HG03378 (cell line): ENCODE measurements at regions not wholly inside any gene's neighbourhood (a gene's known extent, or its start where the extent isn't known, plus 50 kb on each side); places are given as distances from the start of the nearest gene placed in this dataset.
"Not testable (repeated sequence)": the region's sequence is repeated elsewhere in the genome, so short reads cannot be mapped to it uniquely, and the experiment has no call there.

Experiments
- ATAC-seq: cut with Tn5 transposase; IDR thresholded peaks from one replicate; pipeline ENCODE4 v1.9.1; 2021; ENCODE audit warnings: mild to moderate bottlenecking, moderate library complexity; ENCODE audit not compliant: unreplicated experiment

DNA sequence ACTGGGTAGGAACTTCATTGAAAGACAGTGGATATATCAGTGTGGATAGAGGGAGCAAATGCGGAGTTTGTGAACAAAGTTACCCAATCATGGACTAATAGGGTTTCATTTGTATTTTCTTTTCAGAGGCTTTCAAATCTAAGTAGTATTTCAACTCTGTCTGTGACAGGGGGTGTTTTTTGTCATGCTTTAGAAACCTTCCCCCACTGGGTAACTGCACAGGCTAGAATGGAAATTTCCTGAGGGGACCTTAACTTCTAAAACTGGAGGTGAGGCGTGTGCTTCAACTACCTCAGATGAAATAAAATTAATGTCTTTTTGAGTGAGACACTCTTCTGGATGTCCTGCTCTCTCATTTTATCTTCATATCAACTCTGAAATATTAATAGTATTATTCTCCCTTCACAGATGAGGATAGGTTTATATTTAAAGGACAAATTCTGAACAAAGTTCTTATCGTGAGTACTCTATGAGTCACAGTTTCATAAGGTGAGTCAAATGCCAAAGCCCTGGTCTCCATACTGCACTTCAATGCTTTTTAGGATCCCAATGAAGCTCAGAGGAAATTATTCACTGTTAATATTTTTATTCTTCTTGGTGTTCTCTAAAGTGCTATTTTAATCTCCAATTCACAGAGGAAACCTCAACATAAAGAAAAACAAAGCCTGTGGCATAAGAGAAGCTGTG is 770.6 kb downstream of the CCSER2 start:
- ATAC-seq = no peak

DNA sequence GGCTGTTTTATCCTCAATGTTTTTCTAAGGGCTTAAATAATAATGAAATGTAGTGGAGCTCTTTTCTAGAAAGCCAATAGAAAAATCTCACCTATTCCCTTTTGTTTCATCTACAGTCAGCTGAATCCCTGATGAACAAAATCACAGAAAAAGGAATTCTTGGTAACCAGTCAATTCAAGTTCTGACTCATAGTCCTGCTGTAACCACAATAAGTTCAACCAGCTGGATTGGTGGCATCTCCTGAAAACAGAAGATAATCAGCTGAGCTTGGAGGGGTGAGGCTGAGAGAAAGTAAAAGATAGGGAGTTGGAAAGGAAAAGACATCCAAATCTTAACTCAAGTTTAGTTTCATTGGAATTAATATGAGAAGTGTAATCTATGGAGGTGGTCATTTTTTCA is 772.1 kb downstream of the CCSER2 start:
- no peak for ATAC-seq

DNA sequence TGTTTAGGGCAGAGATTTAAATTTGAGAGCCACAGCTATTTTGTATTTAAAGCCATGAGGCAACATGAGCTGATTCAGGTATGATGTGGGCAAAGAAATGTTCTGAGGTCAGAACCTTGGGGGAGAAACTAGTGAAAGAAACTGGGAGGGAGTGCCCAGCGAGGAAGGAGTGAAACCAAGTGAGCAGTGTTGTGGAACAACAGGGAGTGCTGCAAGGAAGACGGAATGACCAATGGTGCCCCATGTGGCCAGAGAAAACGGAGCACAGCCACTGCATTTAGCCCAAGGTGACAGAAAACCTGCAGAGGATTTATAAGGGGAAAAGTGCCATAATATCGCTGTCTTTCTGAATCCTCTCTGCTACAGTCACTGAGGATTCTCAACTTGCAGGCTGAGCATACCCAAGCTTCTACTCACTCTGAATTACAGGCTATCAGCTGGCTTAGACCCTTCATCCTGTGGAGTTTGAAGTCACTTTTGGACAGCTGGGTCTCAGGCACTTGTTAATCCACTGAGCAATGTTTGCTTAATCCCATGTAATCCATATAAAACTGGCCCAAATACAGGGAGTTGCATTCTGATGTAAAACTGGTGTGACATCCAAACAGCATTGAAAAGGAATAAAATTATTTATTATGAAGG is 777.3 kb downstream of the CCSER2 start:
- no peak for ATAC-seq

DNA sequence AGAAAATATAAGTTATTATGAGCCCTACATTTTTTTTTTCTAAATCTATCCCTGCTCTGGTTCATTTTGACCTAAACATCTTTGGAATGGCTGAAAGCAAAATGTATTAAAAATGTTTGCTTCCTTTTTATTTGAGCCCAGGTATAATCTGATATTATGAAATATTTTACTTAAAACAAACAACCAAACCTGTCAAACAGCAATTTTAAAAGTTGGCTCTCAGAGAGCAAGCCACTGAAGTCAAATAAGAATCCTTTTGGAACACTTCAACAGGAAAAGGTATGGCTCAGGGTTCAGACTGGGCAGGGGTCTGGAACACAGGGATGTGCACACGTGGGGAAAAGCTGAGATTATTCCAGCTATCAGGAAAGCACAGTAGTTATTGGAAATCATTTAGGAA is 782.9 kb downstream of the CCSER2 start:
- no peak for ATAC-seq

DNA sequence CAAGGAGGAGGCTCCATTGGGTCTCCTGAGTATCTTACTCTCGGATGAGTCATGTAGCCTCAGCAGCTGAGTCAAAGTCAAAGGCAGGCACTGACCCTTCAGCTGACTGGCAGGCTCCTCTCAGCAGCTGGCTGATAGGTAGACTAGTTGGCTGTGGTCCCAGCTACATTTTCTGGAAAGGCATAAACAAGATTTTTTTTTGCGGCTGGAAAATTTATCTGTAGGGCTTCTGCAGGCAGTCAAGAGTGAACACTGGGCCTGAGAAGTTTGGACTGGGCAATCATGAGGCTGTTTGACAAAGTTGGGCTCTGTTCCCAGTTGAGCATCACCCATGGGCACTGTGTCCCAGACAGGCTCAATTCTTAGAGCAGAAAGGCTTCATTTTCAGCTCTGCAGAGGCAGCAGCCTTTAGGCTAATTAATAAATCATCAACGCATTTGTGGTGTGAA is 796.2 kb downstream of the CCSER2 start:
- ATAC-seq = no peak

DNA sequence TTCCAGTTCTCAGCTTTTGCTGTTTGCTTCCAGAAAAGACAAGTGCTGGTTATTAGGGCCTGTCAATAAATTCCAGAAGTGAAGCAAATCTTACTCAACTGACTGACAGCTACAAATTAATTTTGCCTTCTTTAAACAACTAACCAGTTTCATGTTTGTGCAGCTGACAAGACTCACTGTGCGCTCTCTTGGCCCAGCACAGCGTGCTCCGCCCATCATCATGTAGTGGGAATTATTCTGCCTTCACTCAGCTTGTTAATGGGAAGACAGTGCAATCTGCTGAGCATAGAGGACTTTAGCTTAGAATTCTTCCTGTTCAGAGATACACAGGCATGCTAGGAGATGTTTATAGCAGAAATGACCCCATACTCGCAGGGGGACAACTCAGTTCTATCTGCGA is 808.9 kb downstream of the CCSER2 start:
- ATAC-seq = no peak

DNA sequence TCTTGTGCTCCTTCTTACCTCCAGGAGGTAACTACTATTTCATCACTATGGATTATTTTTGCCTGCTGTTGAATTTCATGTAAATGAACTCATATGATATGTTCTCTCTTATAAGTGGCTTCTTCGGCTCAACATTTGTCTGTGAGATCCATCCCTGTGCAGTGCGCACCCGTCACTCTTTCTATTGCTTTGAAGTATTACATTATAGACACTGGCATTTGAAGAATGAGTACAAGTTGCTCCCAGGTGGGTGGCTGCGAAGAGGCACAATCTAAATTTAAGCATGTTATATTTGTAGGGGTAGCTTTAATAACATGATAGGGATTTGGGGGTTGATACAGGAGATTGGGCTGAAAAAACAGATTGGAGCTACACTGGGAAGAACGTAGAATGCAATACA is 809.7 kb downstream of the CCSER2 start:
- no peak for ATAC-seq

DNA sequence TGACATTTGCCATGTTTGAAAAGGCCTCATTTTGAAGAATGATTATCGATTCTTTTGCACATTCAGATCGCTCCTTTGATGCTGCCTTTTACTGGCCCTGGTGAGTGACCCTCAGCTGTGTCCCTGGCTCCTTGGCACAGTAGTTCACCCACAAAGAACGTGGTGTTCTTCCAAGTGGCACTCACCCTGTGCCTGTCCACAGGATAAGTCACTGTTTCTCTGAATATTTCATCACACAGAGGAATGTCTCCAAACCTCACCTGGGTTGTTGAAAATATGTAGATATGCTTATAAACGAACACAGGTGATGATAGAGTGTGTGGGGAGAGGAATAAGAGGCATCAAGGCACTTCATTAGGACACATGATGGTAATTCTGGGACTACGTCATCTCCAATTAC is 810.7 kb downstream of the CCSER2 start:
- ATAC-seq = no peak

DNA sequence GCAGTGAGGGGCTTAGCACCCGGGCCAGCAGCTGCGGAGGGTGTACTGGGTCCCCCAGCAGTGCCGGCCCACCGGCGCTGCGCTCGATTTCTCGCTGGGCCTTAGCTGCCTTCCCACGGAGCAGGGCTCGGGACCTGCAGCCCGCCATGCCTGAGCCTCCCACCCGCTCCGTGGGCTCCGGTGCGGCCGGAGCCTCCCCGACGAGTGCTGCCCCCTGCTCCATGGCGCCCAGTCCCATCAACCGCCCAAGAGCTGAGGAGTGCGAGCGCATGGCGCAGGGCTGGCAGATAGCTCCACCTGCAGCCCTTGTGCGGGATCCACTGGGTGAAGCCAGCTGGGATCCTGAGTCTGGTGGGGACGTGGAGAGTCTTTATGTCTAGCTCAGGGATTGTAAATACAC is 813.1 kb downstream of the CCSER2 start:
- not testable (repeated sequence) for ATAC-seq

DNA sequence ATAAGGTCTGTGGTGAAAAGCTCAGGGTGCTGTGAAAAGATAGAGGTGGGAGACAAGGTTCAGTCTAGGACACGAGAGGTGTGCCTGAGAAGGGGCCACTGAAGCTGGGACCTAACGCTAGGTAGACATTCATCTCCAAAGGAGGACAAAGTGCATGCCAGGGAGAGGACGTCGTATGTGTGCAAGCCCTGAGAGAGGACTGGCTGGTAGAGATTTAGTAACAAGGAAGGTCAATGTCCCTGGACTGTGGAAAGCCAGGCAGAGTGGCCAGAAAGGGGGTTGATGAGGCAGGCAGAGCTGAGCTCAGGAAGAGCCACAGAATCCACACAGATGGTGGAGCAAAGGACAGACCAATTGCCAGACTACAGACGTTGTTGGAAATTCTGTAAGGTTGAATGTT is 817.6 kb downstream of the CCSER2 start:
- ATAC-seq = no peak

DNA sequence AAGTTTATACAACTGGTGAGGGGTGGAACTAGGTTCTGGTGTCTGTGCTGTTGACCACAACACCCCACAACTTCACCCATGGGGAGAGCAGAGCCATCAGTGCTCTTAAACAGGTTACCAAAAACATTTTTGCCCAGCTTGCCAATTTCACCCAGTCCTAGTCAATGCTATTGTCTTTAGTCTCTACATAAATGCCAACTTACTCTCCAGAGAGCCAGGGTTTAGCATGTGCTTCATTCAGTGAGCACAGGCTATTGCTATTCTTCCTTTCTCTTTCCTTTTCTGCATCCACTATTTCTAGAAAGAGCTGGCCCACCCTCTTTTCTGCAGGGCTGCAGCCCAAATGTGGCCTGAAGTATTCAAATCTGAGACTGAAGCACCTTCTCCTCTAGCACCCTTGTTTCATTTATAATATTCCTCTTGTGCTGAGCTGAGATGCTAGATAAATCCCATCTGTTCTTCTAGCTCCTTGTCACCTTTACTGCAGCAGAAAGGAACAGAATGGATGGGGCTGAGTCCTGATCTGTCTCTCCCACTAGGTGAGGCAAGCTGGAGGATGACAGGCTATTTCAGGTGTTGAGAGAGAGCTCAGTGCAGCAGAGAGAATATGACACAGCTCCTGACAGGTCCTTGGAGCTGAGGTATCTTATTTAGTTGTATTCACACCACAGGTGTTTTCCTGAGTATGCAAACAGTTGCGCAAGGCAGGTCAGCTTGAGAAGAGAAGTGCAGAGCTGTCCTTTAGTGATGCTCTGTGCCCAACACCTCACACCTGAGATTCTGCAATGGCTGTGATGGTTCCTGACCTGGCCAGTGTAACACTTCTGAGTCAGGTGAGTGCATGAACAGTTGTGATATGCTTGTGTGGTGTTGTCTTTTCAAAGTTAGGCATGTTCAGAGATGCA is 819.2 kb downstream of the CCSER2 start:
- ATAC-seq = no peak

DNA sequence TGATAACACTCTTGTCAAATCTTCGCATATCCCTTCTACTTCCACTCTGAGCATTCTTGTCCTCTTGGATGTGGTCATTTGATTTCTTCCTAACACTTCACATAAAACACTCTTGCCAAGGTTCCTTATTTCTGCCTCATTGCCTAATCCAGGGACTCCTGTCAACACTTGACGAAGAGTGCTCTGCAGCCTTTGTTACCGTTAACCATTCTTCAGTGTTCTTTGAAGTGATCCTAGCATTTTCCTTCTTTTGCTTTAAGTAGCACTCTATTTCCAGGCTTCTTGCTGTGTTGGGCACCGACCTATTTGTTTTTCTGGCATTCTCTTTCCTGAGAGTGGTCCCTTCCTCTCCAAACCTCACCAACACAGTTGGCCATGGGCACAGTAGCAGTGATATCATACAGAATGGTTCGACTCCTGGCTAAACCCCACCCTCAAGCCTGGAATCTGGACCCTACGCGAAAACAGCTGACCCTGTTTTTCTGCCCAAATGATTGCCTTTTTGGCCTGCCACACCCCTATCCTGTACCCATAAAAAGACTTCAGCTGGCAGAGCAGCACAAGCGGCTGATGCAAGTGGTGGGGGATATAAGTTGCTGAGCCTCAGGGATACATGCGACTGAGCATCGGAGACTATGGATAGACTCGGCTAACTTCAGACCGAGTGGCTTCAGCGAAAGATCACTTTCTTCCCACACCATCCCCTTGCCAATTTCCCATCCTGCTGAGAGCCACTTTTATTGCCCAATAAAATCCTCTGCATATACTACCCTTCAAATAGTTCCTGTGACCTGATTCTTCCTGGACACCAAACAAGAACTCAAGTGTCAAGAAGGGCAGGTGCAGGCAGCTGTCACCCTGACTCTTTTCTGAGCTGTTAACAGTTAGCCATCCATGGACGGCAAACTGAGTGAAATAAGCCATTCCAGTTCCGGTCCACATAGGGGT is 820.6 kb downstream of the CCSER2 start:
- ATAC-seq = no peak

DNA sequence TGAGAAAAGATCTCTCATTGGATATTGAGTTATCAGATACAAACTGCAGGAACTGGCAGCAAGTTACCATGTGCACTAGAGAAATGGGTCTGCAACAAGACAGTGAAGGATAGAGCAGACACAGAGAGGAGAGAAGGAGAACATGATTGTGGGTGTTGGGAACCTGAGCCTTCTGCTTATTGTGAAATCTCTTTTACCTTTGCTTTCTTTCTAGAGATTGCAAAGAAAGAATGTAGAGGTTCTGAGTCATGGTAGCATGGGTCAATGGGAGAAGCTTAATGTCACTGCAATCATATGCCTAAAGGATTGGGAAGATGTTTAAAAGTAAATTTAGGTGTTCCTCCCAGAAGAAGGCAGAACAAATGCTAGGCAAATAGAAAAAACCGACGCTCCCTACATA is 821.4 kb downstream of the CCSER2 start:
- no peak for ATAC-seq

DNA sequence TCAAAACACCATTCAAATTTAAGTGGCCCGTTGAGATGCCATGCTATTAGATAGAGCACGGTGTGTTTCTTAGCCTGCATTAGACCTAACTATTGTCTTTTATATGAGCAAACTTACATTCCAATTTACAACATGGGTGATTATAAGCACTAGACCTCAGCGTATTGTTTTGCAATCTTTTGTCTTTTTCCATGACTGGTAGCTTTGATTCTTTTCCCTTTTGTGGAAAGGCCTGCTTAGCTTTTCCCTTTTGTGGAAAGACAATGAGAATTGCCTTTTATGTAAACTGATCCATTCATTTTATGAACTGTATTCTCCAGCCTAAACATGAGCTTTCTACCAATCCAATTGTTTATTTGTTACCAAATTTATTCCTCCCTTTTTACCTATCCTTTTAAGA is 823.1 kb downstream of the CCSER2 start:
- ATAC-seq = no peak

DNA sequence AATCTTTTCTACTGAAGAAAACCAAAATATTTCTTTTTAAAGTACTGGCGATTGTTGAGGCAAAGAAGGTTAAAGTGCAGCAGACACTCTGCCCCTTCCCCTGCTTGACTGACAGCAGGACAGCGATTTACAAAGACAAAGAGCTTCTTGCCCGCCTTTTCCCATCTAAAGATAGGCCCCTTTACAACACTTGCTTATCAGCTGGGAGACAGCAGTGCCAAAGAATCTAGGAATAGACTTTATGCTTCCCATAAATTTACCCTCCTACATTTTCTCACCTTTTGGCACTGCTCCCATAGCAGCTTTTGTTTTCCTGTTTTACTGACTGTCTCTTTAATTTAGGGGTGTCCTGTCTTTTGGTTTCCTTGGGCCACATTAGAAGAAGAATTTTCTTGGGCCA is 824.1 kb downstream of the CCSER2 start:
- no peak for ATAC-seq

DNA sequence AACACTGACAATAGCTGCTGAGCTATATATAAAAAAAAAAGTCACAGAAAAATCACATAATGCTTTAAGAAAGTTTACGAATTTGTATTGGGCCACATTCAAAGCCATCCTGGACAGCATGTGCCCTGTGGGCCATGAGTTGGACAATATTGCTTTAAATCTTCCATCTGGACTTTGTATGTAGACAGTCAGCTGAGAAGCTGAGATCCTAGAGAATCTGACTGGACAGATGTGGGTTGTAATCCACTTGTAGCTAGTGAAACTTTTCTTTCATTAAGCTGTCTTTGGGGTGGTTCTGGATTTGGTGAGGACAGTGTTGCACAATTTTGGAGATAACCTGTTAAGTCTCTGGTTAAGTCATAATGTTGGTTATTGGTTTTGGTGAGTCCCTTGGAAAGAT is 824.5 kb downstream of the CCSER2 start:
- no peak for ATAC-seq

DNA sequence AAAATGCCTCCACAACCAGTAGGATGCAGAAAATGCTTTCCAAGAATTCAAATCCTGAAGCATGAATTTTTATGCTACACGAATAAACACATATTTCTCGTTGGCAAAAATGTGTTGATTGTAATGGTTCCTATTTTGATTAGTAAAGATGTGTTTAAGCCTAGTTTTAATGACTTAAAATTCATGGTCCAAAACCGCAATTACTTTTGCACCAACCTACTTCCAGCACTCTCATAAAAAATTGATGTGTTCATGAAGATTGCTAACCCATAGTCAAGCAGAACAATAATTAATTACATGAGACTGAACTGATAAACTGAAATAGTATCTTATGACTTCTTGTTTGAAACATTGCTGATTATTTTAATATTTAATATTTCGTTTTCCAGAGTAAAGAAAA is 828.8 kb downstream of the CCSER2 start:
- no peak for ATAC-seq

DNA sequence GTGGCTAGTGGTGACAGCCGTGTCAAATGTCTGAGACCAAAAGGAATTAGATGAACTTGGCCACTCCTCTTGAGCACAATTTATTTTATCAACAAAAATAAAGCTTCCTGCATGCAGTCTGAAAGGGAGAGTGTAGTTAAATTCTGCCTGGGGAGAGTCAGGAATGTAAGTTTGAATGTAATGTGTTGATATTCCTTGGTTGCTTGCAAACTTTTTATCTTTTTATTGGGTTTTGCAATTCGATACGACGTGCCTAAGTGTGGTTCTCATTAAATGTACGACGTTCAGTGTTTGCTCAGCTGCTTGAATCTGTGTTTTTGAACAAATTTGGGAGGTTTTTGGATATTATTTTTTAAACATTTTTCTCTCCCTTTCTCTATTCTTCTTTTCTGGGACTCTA is 839.9 kb downstream of the CCSER2 start:
- no peak for ATAC-seq

DNA sequence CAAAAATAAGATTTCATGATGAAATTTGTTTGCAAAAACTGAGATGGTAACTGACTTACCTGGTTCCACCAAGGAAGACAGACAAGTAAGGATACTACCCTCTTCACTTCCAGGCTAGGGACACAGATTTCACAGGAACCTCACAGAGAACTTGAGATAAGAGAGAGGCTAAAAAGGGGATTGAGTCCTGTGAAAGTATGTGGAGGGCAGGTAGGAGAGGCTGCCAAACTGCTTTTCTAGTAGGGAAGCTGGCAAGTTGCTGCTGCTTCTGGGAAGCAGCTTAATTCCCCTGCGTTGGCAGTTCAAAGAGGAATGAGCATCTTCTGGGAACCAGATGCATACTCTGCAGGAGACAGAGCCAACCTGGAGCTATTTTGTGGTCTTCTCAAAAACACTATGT is 841.6 kb downstream of the CCSER2 start:
- no peak for ATAC-seq

DNA sequence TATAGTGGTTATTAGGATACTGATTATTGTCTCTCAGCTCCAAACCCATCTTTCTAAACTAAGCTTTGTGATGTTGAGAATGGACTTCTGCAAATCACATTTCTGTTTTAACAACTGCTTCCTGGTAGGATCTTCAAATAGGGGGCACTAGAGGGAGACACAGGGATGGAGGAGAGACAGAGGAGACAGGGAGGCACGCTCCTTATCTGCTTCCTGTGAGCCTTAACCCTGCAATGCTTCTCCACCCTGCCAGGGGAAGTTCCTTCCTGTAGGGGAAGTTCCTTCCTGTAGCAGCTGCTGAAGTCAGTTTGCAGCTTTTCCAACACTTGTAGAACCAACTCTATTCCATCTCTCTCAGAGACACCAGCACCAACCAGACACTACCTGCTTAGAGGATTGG is 847.2 kb downstream of the CCSER2 start:
- ATAC-seq = no peak

DNA sequence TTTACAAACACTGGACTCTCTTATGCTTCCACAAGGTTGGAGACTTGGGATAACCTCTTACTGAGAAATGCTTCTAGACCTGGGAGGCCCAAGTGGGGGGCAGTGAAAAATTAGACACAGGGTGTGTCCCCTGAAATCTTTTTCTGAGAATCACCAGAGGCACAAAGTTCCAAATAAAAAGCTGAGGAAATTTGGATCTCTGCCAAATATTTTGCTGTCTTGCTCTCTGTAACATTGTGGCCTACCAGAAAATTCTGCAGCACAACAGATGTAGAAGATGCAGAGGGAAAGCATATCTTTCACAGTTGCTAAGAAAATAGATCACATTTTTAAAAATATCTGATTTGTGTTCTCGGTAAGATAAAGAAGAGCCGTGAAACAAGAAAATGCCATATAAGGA is 849.4 kb downstream of the CCSER2 start:
- no peak for ATAC-seq
